ENCODE measurements at regions not wholly inside any gene's neighbourhood (a gene's known extent, or its start where the extent isn't known, plus 50 kb on each side); places are given as distances from the start of the nearest gene placed in this dataset.

DNA sequence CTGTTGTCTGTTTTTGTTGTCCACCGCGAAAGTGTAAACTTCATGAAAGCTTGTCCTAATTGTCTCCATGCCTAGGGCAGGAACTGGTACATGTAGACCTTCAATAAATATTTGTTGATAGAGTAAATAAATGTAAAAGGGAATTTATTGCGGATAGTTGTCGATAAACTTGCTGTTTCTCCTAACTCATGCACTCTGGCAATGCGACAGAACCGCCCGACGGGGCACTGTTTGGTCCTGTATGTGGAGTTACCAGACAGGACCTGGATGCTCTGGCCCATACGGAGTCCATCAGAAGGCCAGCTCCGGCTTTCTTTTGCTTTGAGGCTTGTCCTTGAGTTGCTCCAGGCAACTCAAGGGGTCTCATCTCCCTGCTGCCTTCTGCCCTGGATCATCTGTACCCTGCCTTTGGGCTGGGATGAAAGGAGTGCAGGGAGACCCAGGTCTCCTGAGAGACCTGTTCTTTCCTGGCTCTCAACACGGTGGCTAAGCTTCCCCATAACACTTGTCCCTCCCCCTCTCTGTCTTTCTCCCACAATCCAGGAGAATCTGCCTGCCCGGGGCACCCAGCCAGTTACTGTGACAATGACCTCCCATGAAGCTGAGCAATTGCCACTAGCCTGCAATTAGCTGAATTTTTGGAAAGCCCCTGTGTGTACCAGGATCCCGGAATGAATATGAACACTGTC is 149.5 kb upstream of the PTCH1 start:
- no peaks in the 10 kb centered on the region for H3K9me3 ChIP-seq (ENCODE audit: low read depth, low read length, poor library complexity, severe bottlenecking)
- no peaks in the 10 kb centered on the region for H3K27me3 ChIP-seq (replicated peaks; ENCODE audit: insufficient read depth, low read depth, low read length, poor library complexity)
- no peaks in the 10 kb centered on the region for H3K4me1 ChIP-seq (ENCODE audit: insufficient read depth, low read length, poor library complexity, severe bottlenecking)
- no peak for TF ChIP-seq EZH2 (IDR thresholded peaks at IDR 0.05; ENCODE audit: borderline replicate concordance, low read depth, low read length, poor library complexity, severe bottlenecking)
- TF ChIP-seq CTCF (conservative IDR thresholded peaks at IDR 0.05; ENCODE audit: low read depth, low read length), result no peak
- BruUV-seq (replicated peaks), result no TSS peak
- intact Hi-C loops (cut with micrococcal nuclease; ENCODE audit: unreplicated experiment), result no loop called here
- H3K27ac ChIP-seq (ENCODE audit: low read depth, low read length, poor library complexity, severe bottlenecking), result no peak overlapping the region
- H3K36me3 ChIP-seq (ENCODE audit: insufficient read depth, low read length, poor library complexity, severe bottlenecking), result no peaks in the 10 kb centered on the region
- POLR2A ChIA-PET (ENCODE audit: low non-redundant PET), result no interaction called here
- no peak overlapping the region for H3K4me3 ChIP-seq (ENCODE audit: low read depth, low read length, poor library complexity, severe bottlenecking)
- no peak for DNase-seq (ENCODE audit: low spot score)
- CTCF ChIA-PET, result no interaction called here

GRCh38 chr9:95653246-95653645 is 136.5 kb upstream of the PTCH1 start:
- Histone ChIP-seq H3K36me3 (ENCODE audit: insufficient read depth, low read length, poor library complexity, severe bottlenecking) (no peaks in the 10 kb centered on the region), H3K27me3 (replicated peaks; ENCODE audit: insufficient read depth, low read depth, low read length, poor library complexity) (no peaks in the 10 kb centered on the region), H3K27ac (ENCODE audit: low read depth, low read length, poor library complexity, severe bottlenecking) (no peak overlapping the region), H3K4me3 (ENCODE audit: low read depth, low read length, poor library complexity, severe bottlenecking) (no peak overlapping the region), H3K9me3 (ENCODE audit: low read depth, low read length, poor library complexity, severe bottlenecking) (no peaks in the 10 kb centered on the region), H3K4me1 (ENCODE audit: insufficient read depth, low read length, poor library complexity, severe bottlenecking) (no peaks in the 10 kb centered on the region)
- POLR2A ChIA-PET (ENCODE audit: low non-redundant PET), result no interaction called here
- peak; percentile 12 for DNase-seq (ENCODE audit: low spot score)
- intact Hi-C loops (cut with micrococcal nuclease; ENCODE audit: unreplicated experiment), result no loop called here
- CTCF ChIA-PET, result no interaction called here
- TF ChIP-seq CTCF (conservative IDR thresholded peaks at IDR 0.05; ENCODE audit: low read depth, low read length) (no peak), EZH2 (IDR thresholded peaks at IDR 0.05; ENCODE audit: borderline replicate concordance, low read depth, low read length, poor library complexity, severe bottlenecking) (no peak)
- BruUV-seq (replicated peaks), result no TSS peak

DNA sequence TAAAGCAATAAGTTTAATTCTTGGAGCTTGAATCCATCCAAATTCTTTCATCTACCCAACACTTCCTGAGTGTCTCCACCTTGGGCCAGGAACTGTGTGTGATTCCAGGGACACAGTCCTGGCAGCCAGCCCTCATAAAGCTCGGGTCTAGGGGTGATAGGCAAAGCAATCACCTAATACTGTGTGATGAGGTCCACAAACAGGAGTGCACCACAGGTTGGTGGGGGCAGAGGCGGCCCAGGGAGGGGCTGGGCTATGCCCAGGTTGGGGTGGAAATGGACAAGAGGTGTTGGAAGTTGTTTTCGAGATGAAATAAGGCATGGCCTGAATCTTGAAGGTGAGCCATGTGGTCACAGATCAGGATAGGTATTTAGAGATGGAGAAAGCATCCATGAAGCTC is 133.9 kb upstream of the PTCH1 start:
- ChIA-PET CTCF (no interaction called here), POLR2A (ENCODE audit: low non-redundant PET) (no interaction called here)
- intact Hi-C loops (cut with micrococcal nuclease; ENCODE audit: unreplicated experiment), result no loop called here

More for the DNA sequence above, 133.9 kb upstream of the PTCH1 start:
- no peak for DNase-seq (ENCODE audit: low spot score)
- Histone ChIP-seq H3K4me3 (ENCODE audit: low read depth, low read length, poor library complexity, severe bottlenecking) (no peak overlapping the region), H3K9me3 (ENCODE audit: low read depth, low read length, poor library complexity, severe bottlenecking) (no peaks in the 10 kb centered on the region), H3K36me3 (ENCODE audit: insufficient read depth, low read length, poor library complexity, severe bottlenecking) (no peaks in the 10 kb centered on the region), H3K4me1 (ENCODE audit: insufficient read depth, low read length, poor library complexity, severe bottlenecking) (no peaks in the 10 kb centered on the region), H3K27ac (ENCODE audit: low read depth, low read length, poor library complexity, severe bottlenecking) (no peak overlapping the region), H3K27me3 (replicated peaks; ENCODE audit: insufficient read depth, low read depth, low read length, poor library complexity) (no peaks in the 10 kb centered on the region)
- BruUV-seq (replicated peaks), result no TSS peak
- no peak for TF ChIP-seq EZH2 (IDR thresholded peaks at IDR 0.05; ENCODE audit: borderline replicate concordance, low read depth, low read length, poor library complexity, severe bottlenecking)
- TF ChIP-seq CTCF (conservative IDR thresholded peaks at IDR 0.05; ENCODE audit: low read depth, low read length), result no peak

All from A673 (cell line).